ENCODE measurements at regions not wholly inside any gene's neighbourhood (a gene's known extent, or its start where the extent isn't known, plus 50 kb on each side); places are given as distances from the start of the nearest gene placed in this dataset.

DNA sequence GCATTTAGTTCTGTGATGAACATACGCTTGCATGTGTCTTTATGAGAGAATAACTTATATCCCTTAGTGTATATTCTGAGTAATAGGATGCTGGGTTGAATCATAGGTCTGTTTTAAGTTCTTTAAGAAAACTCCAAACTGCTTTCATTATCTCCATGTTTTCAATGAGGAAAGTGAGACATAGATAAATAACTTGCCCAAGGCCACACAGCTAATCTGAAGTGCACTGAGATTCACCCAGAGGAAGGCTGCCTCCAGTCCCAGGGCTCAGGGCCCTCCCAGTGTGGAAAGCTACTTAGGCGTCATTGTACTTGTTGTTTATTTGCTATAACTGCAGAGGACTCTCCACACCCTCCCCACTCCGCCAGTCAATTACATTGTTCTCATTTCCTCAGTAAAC is 126.7 kb downstream of the INHBA start:
- TF ChIP-seq GABPA (IDR thresholded peaks at IDR 0.05 in 1 of 2, conservative IDR thresholded peaks at IDR 0.05 in 1 of 2) (no peak), RXRA (IDR thresholded peaks at IDR 0.05) (no peak), HNF4G (IDR thresholded peaks at IDR 0.05) (no peak), FOXA1 (IDR thresholded peaks at IDR 0.05) (no peak)
- TF ChIP-seq, protein P1, sequence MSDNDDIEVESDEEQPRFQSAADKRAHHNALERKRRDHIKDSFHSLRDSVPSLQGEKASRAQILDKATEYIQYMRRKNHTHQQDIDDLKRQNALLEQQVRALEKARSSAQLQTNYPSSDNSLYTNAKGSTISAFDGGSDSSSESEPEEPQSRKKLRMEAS (IDR thresholded peaks at IDR 0.05): no peak
- TF ChIP-seq, protein P2, sequence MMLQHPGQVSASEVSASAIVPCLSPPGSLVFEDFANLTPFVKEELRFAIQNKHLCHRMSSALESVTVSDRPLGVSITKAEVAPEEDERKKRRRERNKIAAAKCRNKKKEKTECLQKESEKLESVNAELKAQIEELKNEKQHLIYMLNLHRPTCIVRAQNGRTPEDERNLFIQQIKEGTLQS (IDR thresholded peaks at IDR 0.05): no peak
- DNase-seq (ENCODE audit: low spot score): no peak
- no peaks in the 10 kb centered on the region for H3K9me3 ChIP-seq (ENCODE audit: control insufficient read depth in 4 of 4, low read length in 3 of 4)
- no peaks in the 10 kb centered on the region for H3K36me3 ChIP-seq (ENCODE audit: control insufficient read depth in 4 of 4, insufficient read depth in 3 of 4, low read depth in 1 of 4, low read length in 3 of 4)
- WGBS: 95% methylated on average over 3 of the region's 3 CpGs
- H3K4me3 ChIP-seq (ENCODE audit: low read depth in 1 of 3, low read length in 3 of 3): no peak overlapping the region
- H3K4me1 ChIP-seq (ENCODE audit: control insufficient read depth in 4 of 4, insufficient read depth in 4 of 4, low read length in 3 of 4): no peaks in the 10 kb centered on the region
- H3K27me3 ChIP-seq (ENCODE audit: control insufficient read depth in 4 of 4, insufficient read depth in 4 of 4, low read length in 3 of 4): no peaks in the 10 kb centered on the region
- H3K9ac ChIP-seq (ENCODE audit: low read depth in 1 of 2, low read length in 2 of 2): no peak overlapping the region
- no peak overlapping the region for H3K27ac ChIP-seq (ENCODE audit: low read depth in 1 of 2, low read length in 2 of 2)

DNA sequence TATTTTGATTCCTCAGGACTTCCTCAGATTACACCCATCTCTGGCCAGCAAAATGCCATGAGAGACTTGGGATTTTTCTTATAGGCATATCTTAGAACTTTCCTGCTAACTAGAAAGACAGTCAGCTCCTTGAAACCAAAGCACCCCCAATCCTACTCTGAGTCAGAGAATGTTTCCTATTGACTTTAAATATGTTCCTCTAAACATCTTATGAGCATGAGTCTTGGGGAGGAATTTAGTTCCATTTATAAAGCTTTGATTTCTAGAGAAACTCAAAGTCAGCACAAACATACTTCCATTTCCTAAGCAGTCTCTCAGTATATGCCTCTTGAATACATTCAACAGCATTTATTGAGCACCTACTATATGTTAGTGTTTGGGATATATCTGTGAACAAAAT is 128.5 kb downstream of the INHBA start:
- Histone ChIP-seq H3K27me3 (ENCODE audit: control insufficient read depth in 4 of 4, insufficient read depth in 4 of 4, low read length in 3 of 4) (no peaks in the 10 kb centered on the region), H3K9me3 (ENCODE audit: control insufficient read depth in 4 of 4, low read length in 3 of 4) (no peaks in the 10 kb centered on the region), H3K27ac (ENCODE audit: low read depth in 1 of 2, low read length in 2 of 2) (no peak overlapping the region), H3K4me1 (ENCODE audit: control insufficient read depth in 4 of 4, insufficient read depth in 4 of 4, low read length in 3 of 4) (no peaks in the 10 kb centered on the region), H3K9ac (ENCODE audit: low read depth in 1 of 2, low read length in 2 of 2) (no peak overlapping the region), H3K4me3 (ENCODE audit: low read depth in 1 of 3, low read length in 3 of 3) (no peak overlapping the region), H3K36me3 (ENCODE audit: control insufficient read depth in 4 of 4, insufficient read depth in 3 of 4, low read depth in 1 of 4, low read length in 3 of 4) (no peaks in the 10 kb centered on the region)
- TF ChIP-seq FOXA1 (IDR thresholded peaks at IDR 0.05): no peak
- no peak for TF ChIP-seq HNF4A (conservative IDR thresholded peaks at IDR 0.05)
- TF ChIP-seq YY1 (IDR thresholded peaks at IDR 0.05): no peak
- TF ChIP-seq, protein P3, sequence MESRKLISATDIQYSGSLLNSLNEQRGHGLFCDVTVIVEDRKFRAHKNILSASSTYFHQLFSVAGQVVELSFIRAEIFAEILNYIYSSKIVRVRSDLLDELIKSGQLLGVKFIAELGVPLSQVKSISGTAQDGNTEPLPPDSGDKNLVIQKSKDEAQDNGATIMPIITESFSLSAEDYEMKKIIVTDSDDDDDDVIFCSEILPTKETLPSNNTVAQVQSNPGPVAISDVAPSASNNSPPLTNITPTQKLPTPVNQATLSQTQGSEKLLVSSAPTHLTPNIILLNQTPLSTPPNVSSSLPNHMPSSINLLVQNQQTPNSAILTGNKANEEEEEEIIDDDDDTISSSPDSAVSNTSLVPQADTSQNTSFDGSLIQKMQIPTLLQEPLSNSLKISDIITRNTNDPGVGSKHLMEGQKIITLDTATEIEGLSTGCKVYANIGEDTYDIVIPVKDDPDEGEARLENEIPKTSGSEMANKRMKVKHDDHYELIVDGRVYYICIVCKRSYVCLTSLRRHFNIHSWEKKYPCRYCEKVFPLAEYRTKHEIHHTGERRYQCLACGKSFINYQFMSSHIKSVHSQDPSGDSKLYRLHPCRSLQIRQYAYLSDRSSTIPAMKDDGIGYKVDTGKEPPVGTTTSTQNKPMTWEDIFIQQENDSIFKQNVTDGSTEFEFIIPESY (IDR thresholded peaks at IDR 0.05): no peak
- TF ChIP-seq, protein P4, sequence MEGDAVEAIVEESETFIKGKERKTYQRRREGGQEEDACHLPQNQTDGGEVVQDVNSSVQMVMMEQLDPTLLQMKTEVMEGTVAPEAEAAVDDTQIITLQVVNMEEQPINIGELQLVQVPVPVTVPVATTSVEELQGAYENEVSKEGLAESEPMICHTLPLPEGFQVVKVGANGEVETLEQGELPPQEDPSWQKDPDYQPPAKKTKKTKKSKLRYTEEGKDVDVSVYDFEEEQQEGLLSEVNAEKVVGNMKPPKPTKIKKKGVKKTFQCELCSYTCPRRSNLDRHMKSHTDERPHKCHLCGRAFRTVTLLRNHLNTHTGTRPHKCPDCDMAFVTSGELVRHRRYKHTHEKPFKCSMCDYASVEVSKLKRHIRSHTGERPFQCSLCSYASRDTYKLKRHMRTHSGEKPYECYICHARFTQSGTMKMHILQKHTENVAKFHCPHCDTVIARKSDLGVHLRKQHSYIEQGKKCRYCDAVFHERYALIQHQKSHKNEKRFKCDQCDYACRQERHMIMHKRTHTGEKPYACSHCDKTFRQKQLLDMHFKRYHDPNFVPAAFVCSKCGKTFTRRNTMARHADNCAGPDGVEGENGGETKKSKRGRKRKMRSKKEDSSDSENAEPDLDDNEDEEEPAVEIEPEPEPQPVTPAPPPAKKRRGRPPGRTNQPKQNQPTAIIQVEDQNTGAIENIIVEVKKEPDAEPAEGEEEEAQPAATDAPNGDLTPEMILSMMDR (IDR thresholded peaks at IDR 0.05; ENCODE audit: low read depth, low read length, missing input control): no peak
- TF ChIP-seq, protein P2 (IDR thresholded peaks at IDR 0.05): no peak
- TF ChIP-seq, protein P5, sequence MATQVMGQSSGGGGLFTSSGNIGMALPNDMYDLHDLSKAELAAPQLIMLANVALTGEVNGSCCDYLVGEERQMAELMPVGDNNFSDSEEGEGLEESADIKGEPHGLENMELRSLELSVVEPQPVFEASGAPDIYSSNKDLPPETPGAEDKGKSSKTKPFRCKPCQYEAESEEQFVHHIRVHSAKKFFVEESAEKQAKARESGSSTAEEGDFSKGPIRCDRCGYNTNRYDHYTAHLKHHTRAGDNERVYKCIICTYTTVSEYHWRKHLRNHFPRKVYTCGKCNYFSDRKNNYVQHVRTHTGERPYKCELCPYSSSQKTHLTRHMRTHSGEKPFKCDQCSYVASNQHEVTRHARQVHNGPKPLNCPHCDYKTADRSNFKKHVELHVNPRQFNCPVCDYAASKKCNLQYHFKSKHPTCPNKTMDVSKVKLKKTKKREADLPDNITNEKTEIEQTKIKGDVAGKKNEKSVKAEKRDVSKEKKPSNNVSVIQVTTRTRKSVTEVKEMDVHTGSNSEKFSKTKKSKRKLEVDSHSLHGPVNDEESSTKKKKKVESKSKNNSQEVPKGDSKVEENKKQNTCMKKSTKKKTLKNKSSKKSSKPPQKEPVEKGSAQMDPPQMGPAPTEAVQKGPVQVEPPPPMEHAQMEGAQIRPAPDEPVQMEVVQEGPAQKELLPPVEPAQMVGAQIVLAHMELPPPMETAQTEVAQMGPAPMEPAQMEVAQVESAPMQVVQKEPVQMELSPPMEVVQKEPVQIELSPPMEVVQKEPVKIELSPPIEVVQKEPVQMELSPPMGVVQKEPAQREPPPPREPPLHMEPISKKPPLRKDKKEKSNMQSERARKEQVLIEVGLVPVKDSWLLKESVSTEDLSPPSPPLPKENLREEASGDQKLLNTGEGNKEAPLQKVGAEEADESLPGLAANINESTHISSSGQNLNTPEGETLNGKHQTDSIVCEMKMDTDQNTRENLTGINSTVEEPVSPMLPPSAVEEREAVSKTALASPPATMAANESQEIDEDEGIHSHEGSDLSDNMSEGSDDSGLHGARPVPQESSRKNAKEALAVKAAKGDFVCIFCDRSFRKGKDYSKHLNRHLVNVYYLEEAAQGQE (IDR thresholded peaks at IDR 0.05): no peak
- TF ChIP-seq SP1 (IDR thresholded peaks at IDR 0.05): no peak
- no peak for TF ChIP-seq RAD21 (IDR thresholded peaks at IDR 0.05)
- no peak for TF ChIP-seq RXRA (IDR thresholded peaks at IDR 0.05)
- no peak for TF ChIP-seq JUND (IDR thresholded peaks at IDR 0.05)
- TF ChIP-seq TAF1 (conservative IDR thresholded peaks at IDR 0.05): no peak
- no peak for TF ChIP-seq GABPA (IDR thresholded peaks at IDR 0.05 in 1 of 2, conservative IDR thresholded peaks at IDR 0.05 in 1 of 2)
- no peak for TF ChIP-seq FOXA2 (IDR thresholded peaks at IDR 0.05)
- TF ChIP-seq, protein P1 (IDR thresholded peaks at IDR 0.05): no peak
- no peak for TF ChIP-seq NR2F2 (IDR thresholded peaks at IDR 0.05)
- no peak for TF ChIP-seq HNF4G (IDR thresholded peaks at IDR 0.05)
- DNase-seq (ENCODE audit: low spot score): no peak

Data from liver (tissue), 8 donors.